ENCODE measurements at regions not wholly inside any gene's neighbourhood (a gene's known extent, or its start where the extent isn't known, plus 50 kb on each side); places are given as distances from the start of the nearest gene placed in this dataset.

GRCh38 chr4:86543560-86544309 is 50.4 kb upstream of the PTPN13 start:
- no peaks in the 10 kb centered on the region for H3K27me3 ChIP-seq (replicated peaks; ENCODE audit: control insufficient read depth, insufficient read depth, low read length)
- H3K36me3 ChIP-seq (ENCODE audit: control insufficient read depth, insufficient read depth, low read length) = no peaks in the 10 kb centered on the region
- TF ChIP-seq, protein P1, sequence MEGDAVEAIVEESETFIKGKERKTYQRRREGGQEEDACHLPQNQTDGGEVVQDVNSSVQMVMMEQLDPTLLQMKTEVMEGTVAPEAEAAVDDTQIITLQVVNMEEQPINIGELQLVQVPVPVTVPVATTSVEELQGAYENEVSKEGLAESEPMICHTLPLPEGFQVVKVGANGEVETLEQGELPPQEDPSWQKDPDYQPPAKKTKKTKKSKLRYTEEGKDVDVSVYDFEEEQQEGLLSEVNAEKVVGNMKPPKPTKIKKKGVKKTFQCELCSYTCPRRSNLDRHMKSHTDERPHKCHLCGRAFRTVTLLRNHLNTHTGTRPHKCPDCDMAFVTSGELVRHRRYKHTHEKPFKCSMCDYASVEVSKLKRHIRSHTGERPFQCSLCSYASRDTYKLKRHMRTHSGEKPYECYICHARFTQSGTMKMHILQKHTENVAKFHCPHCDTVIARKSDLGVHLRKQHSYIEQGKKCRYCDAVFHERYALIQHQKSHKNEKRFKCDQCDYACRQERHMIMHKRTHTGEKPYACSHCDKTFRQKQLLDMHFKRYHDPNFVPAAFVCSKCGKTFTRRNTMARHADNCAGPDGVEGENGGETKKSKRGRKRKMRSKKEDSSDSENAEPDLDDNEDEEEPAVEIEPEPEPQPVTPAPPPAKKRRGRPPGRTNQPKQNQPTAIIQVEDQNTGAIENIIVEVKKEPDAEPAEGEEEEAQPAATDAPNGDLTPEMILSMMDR (IDR thresholded peaks at IDR 0.05; ENCODE audit: insufficient read depth, low read length, poor library complexity, severe bottlenecking) = no peak
- no peak for DNase-seq (ENCODE audit: extremely low read depth, insufficient read length)
- H3K4me3 ChIP-seq (replicated peaks; ENCODE audit: low read depth, low read length) = no peak overlapping the region

- Histone ChIP-seq H3K36me3 (ENCODE audit: control insufficient read depth, insufficient read depth, low read length) (no peaks in the 10 kb centered on the region), H3K27me3 (replicated peaks; ENCODE audit: control insufficient read depth, insufficient read depth, low read length) (no peaks in the 10 kb centered on the region), H3K4me3 (replicated peaks; ENCODE audit: low read depth, low read length) (no peak overlapping the region)
- DNase-seq (ENCODE audit: extremely low read depth, insufficient read length) = peak; percentile 58
- TF ChIP-seq, protein P1 (IDR thresholded peaks at IDR 0.05; ENCODE audit: insufficient read depth, low read length, poor library complexity, severe bottlenecking) = no peak
Observed at GRCh38 chr4:86544310-86544966, 49.7 kb upstream of the PTPN13 start.

Measured in GM06990 (cell line).